ENCODE measurements at regions not wholly inside any gene's neighbourhood (a gene's known extent, or its start where the extent isn't known, plus 50 kb on each side); places are given as distances from the start of the nearest gene placed in this dataset.

- no peak overlapping the region for H3K4me3 ChIP-seq
Measured at GRCh38 chr5:136674178-136674577, 308.8 kb upstream of the TRPC7 start.

GRCh38 chr5:136667789-136668188, 302.4 kb upstream of the TRPC7 start:
- no peak overlapping the region for H3K4me3 ChIP-seq
- intact Hi-C loops (cut with DNase I), result no loop called here
- H3K27ac ChIP-seq, result no peak overlapping the region
- ATAC-seq (no peak), DNase-seq (no peak)
- H3K9me3 ChIP-seq, result peaks cover 10% of the 10 kb centered on the region
- H3K27me3 ChIP-seq, result no peaks in the 10 kb centered on the region
- H3K4me1 ChIP-seq, result no peaks in the 10 kb centered on the region
- no peaks in the 10 kb centered on the region for H3K36me3 ChIP-seq
- no peak for TF ChIP-seq CTCF (IDR thresholded peaks at IDR 0.05)

More at GRCh38 chr5:136674178-136674577, 308.8 kb upstream of the TRPC7 start:
- no peak for ATAC-seq
- no peak overlapping the region for H3K27ac ChIP-seq
- no peaks in the 10 kb centered on the region for H3K27me3 ChIP-seq
- TF ChIP-seq CTCF (IDR thresholded peaks at IDR 0.05), result no peak
- H3K9me3 ChIP-seq, result peaks cover 10% of the 10 kb centered on the region
- no peaks in the 10 kb centered on the region for H3K36me3 ChIP-seq
- DNase-seq, result no peak
- H3K4me1 ChIP-seq, result no peaks in the 10 kb centered on the region
- intact Hi-C loops (cut with DNase I), result no loop called here

- H3K9me3 ChIP-seq, result peaks cover 10% of the 10 kb centered on the region
- DNase-seq (no peak), ATAC-seq (no peak)
- intact Hi-C loops (cut with DNase I), result no loop called here
- no peak overlapping the region for H3K27ac ChIP-seq
- H3K27me3 ChIP-seq, result no peaks in the 10 kb centered on the region
- no peaks in the 10 kb centered on the region for H3K4me1 ChIP-seq
- no peaks in the 10 kb centered on the region for H3K36me3 ChIP-seq
- TF ChIP-seq CTCF (IDR thresholded peaks at IDR 0.05), result no peak
- H3K4me3 ChIP-seq, result no peak overlapping the region
Measured at GRCh38 chr5:136666970-136667620, 301.8 kb upstream of the TRPC7 start.

GRCh38 chr5:136665331-136665730, 300.0 kb upstream of the TRPC7 start:
- no peak for TF ChIP-seq CTCF (IDR thresholded peaks at IDR 0.05)
- ATAC-seq, result no peak
- no peak overlapping the region for H3K27ac ChIP-seq
- H3K36me3 ChIP-seq, result no peaks in the 10 kb centered on the region
- peaks cover 9% of the 10 kb centered on the region for H3K9me3 ChIP-seq
- no peaks in the 10 kb centered on the region for H3K4me1 ChIP-seq
- DNase-seq, result no peak
- no peak overlapping the region for H3K4me3 ChIP-seq
- intact Hi-C loops (cut with DNase I), result no loop called here
- no peaks in the 10 kb centered on the region for H3K27me3 ChIP-seq

GRCh38 chr5:136661026-136661425, 295.7 kb upstream of the TRPC7 start:
- TF ChIP-seq CTCF (IDR thresholded peaks at IDR 0.05), result no peak
- Histone ChIP-seq H3K4me3 (no peak overlapping the region), H3K9me3 (no peaks in the 10 kb centered on the region), H3K36me3 (no peaks in the 10 kb centered on the region), H3K27me3 (no peaks in the 10 kb centered on the region), H3K4me1 (no peaks in the 10 kb centered on the region), H3K27ac (no peak overlapping the region)
- intact Hi-C loops (cut with DNase I), result no loop called here
- ATAC-seq (no peak), DNase-seq (no peak)

GRCh38 chr5:136656811-136657210, 291.5 kb upstream of the TRPC7 start:
- Histone ChIP-seq H3K36me3 (no peaks in the 10 kb centered on the region), H3K9me3 (no peaks in the 10 kb centered on the region), H3K27me3 (no peaks in the 10 kb centered on the region), H3K27ac (no peak overlapping the region), H3K4me1 (no peaks in the 10 kb centered on the region), H3K4me3 (no peak overlapping the region)
- no peak for TF ChIP-seq CTCF (IDR thresholded peaks at IDR 0.05)
- DNase-seq (no peak), ATAC-seq (no peak)
- intact Hi-C loops (cut with DNase I), result no loop called here
